A549 (cell line): ENCODE measurements at regions not wholly inside any gene's neighbourhood (a gene's known extent, or its start where the extent isn't known, plus 50 kb on each side); places are given as distances from the start of the nearest gene placed in this dataset.

Source experiments
- BHLHE40 ChIP-seq: IDR thresholded peaks from 2 replicates; pipeline ENCODE4 v1.6.1; 2012; ENCODE audit warnings: low read depth, low read length, inconsistent platforms
- CTCF ChIP-seq: fragments of >200 bp; sonication (Bioruptor Twin); formaldehyde crosslinking; IDR thresholded peaks from 3 replicates; pipeline ENCODE4 v1.5.1; 2016
- MAX ChIP-seq: IDR thresholded peaks from 2 replicates; pipeline ENCODE4 v1.6.1; 2012
- POLR2A ChIP-seq: IDR thresholded peaks from 2 replicates; pipeline ENCODE4 v1.6.1; 2012; ENCODE audit warnings: mild to moderate bottlenecking, low read length
- RFX5 ChIP-seq: fragments of 450-650 bp; IDR thresholded peaks from 2 replicates; pipeline ENCODE4 v1.7.1; 2014; ENCODE audit warnings: antibody characterized with exemption, mild to moderate bottlenecking, moderate library complexity
- TF ChIP-seq, protein P1 (sequence below): fragments of >200 bp; sonication (Bioruptor Twin); formaldehyde crosslinking; IDR thresholded peaks from 3 replicates; pipeline ENCODE4 v1.6.1; 2016

DNA sequence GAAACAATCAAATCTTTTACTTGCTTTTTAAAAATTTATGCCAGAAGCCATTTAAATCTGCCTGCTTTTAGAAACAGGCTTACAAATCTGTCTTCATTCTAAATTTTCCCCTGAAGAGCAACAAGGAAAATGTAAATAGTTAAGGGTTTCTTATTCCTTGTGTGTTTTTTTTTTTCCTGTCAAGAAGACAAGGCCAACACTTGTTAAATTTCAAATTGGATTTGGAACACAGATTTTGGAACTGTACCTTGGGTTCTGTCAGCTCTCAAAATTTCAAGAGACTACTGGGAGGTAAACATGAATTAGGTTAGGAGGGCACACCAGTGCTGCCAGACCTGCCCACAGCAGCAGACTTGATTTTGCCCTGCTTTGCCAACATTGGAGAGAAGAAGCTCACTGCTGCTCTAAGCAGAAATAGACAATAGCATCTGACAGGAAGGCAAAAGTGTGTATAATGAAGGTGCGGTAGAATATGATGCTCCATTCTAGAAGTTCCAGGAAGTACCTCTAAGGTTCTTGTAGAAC, 121.7 kb downstream of the NHLRC3 start:
- TF ChIP-seq MAX: no peak
- no peak for TF ChIP-seq RFX5
- TF ChIP-seq, protein P1, sequence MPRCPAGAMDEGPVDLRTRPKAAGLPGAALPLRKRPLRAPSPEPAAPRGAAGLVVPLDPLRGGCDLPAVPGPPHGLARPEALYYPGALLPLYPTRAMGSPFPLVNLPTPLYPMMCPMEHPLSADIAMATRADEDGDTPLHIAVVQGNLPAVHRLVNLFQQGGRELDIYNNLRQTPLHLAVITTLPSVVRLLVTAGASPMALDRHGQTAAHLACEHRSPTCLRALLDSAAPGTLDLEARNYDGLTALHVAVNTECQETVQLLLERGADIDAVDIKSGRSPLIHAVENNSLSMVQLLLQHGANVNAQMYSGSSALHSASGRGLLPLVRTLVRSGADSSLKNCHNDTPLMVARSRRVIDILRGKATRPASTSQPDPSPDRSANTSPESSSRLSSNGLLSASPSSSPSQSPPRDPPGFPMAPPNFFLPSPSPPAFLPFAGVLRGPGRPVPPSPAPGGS: no peak
- no peak for TF ChIP-seq CTCF
- no peak for TF ChIP-seq BHLHE40
- no peak for TF ChIP-seq POLR2A
